Effector memory CD8-positive, alpha-beta T cell (primary cell): ENCODE measurements at regions not wholly inside any gene's neighbourhood (a gene's known extent, or its start where the extent isn't known, plus 50 kb on each side); places are given as distances from the start of the nearest gene placed in this dataset.

ENCODE experiments used
- ATAC-seq: fragments of 150-1000 bp; cut with Tn5 transposase; replicated peaks from 2 replicates; pipeline ENCODE4 v1.10.0; 2021; ENCODE audit warnings: mild to moderate bottlenecking, moderate library complexity
- DNase-seq, 3 experiments: peaks; one replicate each; pipeline ENCODE4 v3.0.0; 2021
- H3K27ac Mint-ChIP-seq, 2 donors: one replicate each; pipeline ENCODE4 v1.8.0; 2022; ENCODE audit warnings: mild to moderate bottlenecking in 2 of 2, mixed read lengths in 2 of 2, moderate library complexity in 2 of 2
- H3K27me3 Mint-ChIP-seq, 2 donors: one replicate each; pipeline ENCODE4 v1.8.0; 2022; ENCODE audit warnings: mixed read lengths in 2 of 2
- H3K36me3 Mint-ChIP-seq: one replicate; pipeline ENCODE4 v1.8.0; 2022; ENCODE audit warnings: mild to moderate bottlenecking, moderate library complexity, mixed read lengths; ENCODE audit not compliant: insufficient read depth
- H3K4me1 Mint-ChIP-seq, 2 donors: one replicate each; pipeline ENCODE4 v1.8.0; 2022; ENCODE audit warnings: low read depth in 2 of 2, mixed read lengths in 2 of 2
- H3K4me3 Mint-ChIP-seq, 2 donors: one replicate each; pipeline ENCODE4 v1.8.0; 2022; ENCODE audit warnings: mild to moderate bottlenecking in 2 of 2, mixed read lengths in 2 of 2, moderate library complexity in 2 of 2
- H3K9me3 Mint-ChIP-seq, 2 donors: one replicate each; pipeline ENCODE4 v1.8.0; 2022; ENCODE audit warnings: mixed read lengths in 2 of 2

- H3K36me3 Mint-ChIP-seq = no peaks in the 10 kb centered on the region
- no peaks in the 10 kb centered on the region for H3K4me1 Mint-ChIP-seq
- H3K27me3 Mint-ChIP-seq = peaks cover 0 to 6% of the 10 kb centered on the region in 2 donors
Measured at GRCh38 chr2:6442252-6442985, 423.3 kb downstream of the CMPK2 start.

GRCh38 chr2:6443061-6443823 is 422.5 kb downstream of the CMPK2 start:
- Mint-ChIP-seq H3K27me3 (peaks cover 0 to 6% of the 10 kb centered on the region in 2 donors), H3K36me3 (no peaks in the 10 kb centered on the region), H3K4me1 (no peaks in the 10 kb centered on the region), H3K9me3 (peaks cover 0 to 1% of the 10 kb centered on the region in 2 donors), H3K27ac (no peak overlapping the region), H3K4me3 (no peak overlapping the region)
- ATAC-seq = no peak
- DNase-seq = no peak

More at GRCh38 chr2:6442252-6442985, 423.3 kb downstream of the CMPK2 start:
- Mint-ChIP-seq H3K9me3 (peaks cover 0 to 1% of the 10 kb centered on the region in 2 donors), H3K27ac (no peak overlapping the region), H3K4me3 (no peak overlapping the region)
- DNase-seq (no peak), ATAC-seq (no peak)

- peaks cover 0 to 5% of the 10 kb centered on the region in 2 donors for H3K9me3 Mint-ChIP-seq
Measured at GRCh38 chr2:6444514-6444913, 421.2 kb downstream of the CMPK2 start.

GRCh38 chr2:6445156-6445555 is 420.6 kb downstream of the CMPK2 start:
- ATAC-seq = no peak
- H3K27ac Mint-ChIP-seq = no peak overlapping the region

More at GRCh38 chr2:6444514-6444913, 421.2 kb downstream of the CMPK2 start:
- Mint-ChIP-seq H3K27me3 (peaks cover 0 to 6% of the 10 kb centered on the region in 2 donors), H3K36me3 (no peaks in the 10 kb centered on the region), H3K4me3 (no peak overlapping the region), H3K4me1 (no peaks in the 10 kb centered on the region), H3K27ac (no peak overlapping the region)
- DNase-seq (no peak), ATAC-seq (no peak)

GRCh38 chr2:6446938-6447608 is 418.6 kb downstream of the CMPK2 start:
- Mint-ChIP-seq H3K9me3 (peaks cover under 1 to 5% of the 10 kb centered on the region in 2 donors), H3K27me3 (peaks cover 0 to 6% of the 10 kb centered on the region in 2 donors), H3K4me3 (no peak overlapping the region), H3K4me1 (no peaks in the 10 kb centered on the region), H3K36me3 (no peaks in the 10 kb centered on the region), H3K27ac (no peak overlapping the region)
- ATAC-seq = no peak
- no peak for DNase-seq

More at GRCh38 chr2:6445156-6445555, 420.6 kb downstream of the CMPK2 start:
- Mint-ChIP-seq H3K4me1 (no peaks in the 10 kb centered on the region), H3K9me3 (peaks cover 0 to 5% of the 10 kb centered on the region in 2 donors), H3K27me3 (peaks cover 0 to 6% of the 10 kb centered on the region in 2 donors), H3K4me3 (no peak overlapping the region), H3K36me3 (no peaks in the 10 kb centered on the region)
- no peak for DNase-seq

- ATAC-seq (no peak), DNase-seq (no peak)
- H3K36me3 Mint-ChIP-seq = no peaks in the 10 kb centered on the region
- no peaks in the 10 kb centered on the region for H3K4me1 Mint-ChIP-seq
- H3K27me3 Mint-ChIP-seq = peaks cover 0 to 2% of the 10 kb centered on the region in 2 donors
- no peak overlapping the region for H3K4me3 Mint-ChIP-seq
- peaks cover 5 to 7% of the 10 kb centered on the region in 2 donors for H3K9me3 Mint-ChIP-seq
- no peak overlapping the region for H3K27ac Mint-ChIP-seq
Measured at GRCh38 chr2:6448893-6449292, 416.8 kb downstream of the CMPK2 start.

- DNase-seq (no peak), ATAC-seq (no peak)
- H3K27ac Mint-ChIP-seq = no peak overlapping the region
- H3K36me3 Mint-ChIP-seq = no peaks in the 10 kb centered on the region
- no peak overlapping the region for H3K4me3 Mint-ChIP-seq
- no peaks in the 10 kb centered on the region for H3K4me1 Mint-ChIP-seq
- no peaks in the 10 kb centered on the region for H3K27me3 Mint-ChIP-seq
- peaks cover 5 to 7% of the 10 kb centered on the region in 2 donors for H3K9me3 Mint-ChIP-seq
Measured at GRCh38 chr2:6449343-6449742, 416.4 kb downstream of the CMPK2 start.

- ATAC-seq = no peak
- Mint-ChIP-seq H3K36me3 (no peaks in the 10 kb centered on the region), H3K4me3 (no peak overlapping the region), H3K27ac (no peak overlapping the region), H3K27me3 (no peaks in the 10 kb centered on the region), H3K4me1 (no peaks in the 10 kb centered on the region), H3K9me3 (peaks cover 4 to 7% of the 10 kb centered on the region in 2 donors)
- DNase-seq = no peak
Measured at GRCh38 chr2:6452702-6453481, 412.8 kb downstream of the CMPK2 start.

- ATAC-seq (no peak), DNase-seq (no peak)
- Mint-ChIP-seq H3K4me3 (no peak overlapping the region), H3K36me3 (no peaks in the 10 kb centered on the region), H3K27me3 (no peaks in the 10 kb centered on the region), H3K27ac (no peak overlapping the region), H3K9me3 (peaks cover 0 to 7% of the 10 kb centered on the region in 2 donors), H3K4me1 (no peaks in the 10 kb centered on the region)
Measured at GRCh38 chr2:6454286-6454990, 411.3 kb downstream of the CMPK2 start.

GRCh38 chr2:6459138-6459537 is 406.6 kb downstream of the CMPK2 start:
- Mint-ChIP-seq H3K4me3 (no peak overlapping the region), H3K27ac (no peak overlapping the region), H3K36me3 (no peaks in the 10 kb centered on the region), H3K4me1 (no peaks in the 10 kb centered on the region), H3K9me3 (peaks cover 0 to 5% of the 10 kb centered on the region in 2 donors), H3K27me3 (no peaks in the 10 kb centered on the region)
- ATAC-seq (no peak), DNase-seq (no peak)

GRCh38 chr2:6470518-6470917 is 395.2 kb downstream of the CMPK2 start:
- ATAC-seq = no peak
- H3K4me1 Mint-ChIP-seq = no peaks in the 10 kb centered on the region
- H3K9me3 Mint-ChIP-seq = peaks cover 1 to 7% of the 10 kb centered on the region in 2 donors
- H3K36me3 Mint-ChIP-seq = no peaks in the 10 kb centered on the region
- no peaks in the 10 kb centered on the region for H3K27me3 Mint-ChIP-seq
- H3K27ac Mint-ChIP-seq = no peak overlapping the region
- H3K4me3 Mint-ChIP-seq = no peak overlapping the region
- DNase-seq = no peak

GRCh38 chr2:6471419-6471818 is 394.3 kb downstream of the CMPK2 start:
- DNase-seq (no peak), ATAC-seq (no peak)
- no peaks in the 10 kb centered on the region for H3K27me3 Mint-ChIP-seq
- no peaks in the 10 kb centered on the region for H3K4me1 Mint-ChIP-seq
- peaks cover 1 to 7% of the 10 kb centered on the region in 2 donors for H3K9me3 Mint-ChIP-seq
- no peak overlapping the region for H3K27ac Mint-ChIP-seq
- H3K36me3 Mint-ChIP-seq = no peaks in the 10 kb centered on the region
- H3K4me3 Mint-ChIP-seq = no peak overlapping the region
